ENCODE measurements at regions not wholly inside any gene's neighbourhood (a gene's known extent, or its start where the extent isn't known, plus 50 kb on each side); places are given as distances from the start of the nearest gene placed in this dataset.
"Not testable (repeated sequence)": the region's sequence is repeated elsewhere in the genome, so short reads cannot be mapped to it uniquely, and the experiment has no call there.

DNA sequence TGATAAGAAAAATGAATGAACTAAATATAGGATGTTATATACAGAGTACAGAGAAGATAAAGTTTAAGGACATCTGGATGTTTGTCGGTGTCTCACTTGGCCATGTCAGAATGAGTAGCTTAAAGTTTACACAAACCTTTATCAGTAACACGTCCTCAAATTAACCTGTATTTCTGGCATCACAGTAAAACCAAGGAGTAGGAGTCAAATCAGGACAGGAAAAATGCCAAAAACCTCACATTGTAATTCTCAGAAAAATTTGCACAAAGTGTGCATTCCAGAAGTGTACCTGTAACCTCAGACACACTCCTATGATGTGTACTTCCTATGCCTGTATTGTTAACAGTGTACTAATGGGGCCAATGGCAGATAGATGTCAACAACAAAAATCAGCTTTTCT, 139.3 kb downstream of the SMC2 start:
- Mint-ChIP-seq H3K27me3 (ENCODE audit: low read depth) (no peaks in the 10 kb centered on the region), H3K27ac (no peak overlapping the region), H3K36me3 (ENCODE audit: low read depth) (no peaks in the 10 kb centered on the region), H3K4me1 (no peaks in the 10 kb centered on the region), H3K4me3 (no peak overlapping the region), H3K9me3 (peaks cover 4% of the 10 kb centered on the region)
- TF ChIP-seq, protein P1, sequence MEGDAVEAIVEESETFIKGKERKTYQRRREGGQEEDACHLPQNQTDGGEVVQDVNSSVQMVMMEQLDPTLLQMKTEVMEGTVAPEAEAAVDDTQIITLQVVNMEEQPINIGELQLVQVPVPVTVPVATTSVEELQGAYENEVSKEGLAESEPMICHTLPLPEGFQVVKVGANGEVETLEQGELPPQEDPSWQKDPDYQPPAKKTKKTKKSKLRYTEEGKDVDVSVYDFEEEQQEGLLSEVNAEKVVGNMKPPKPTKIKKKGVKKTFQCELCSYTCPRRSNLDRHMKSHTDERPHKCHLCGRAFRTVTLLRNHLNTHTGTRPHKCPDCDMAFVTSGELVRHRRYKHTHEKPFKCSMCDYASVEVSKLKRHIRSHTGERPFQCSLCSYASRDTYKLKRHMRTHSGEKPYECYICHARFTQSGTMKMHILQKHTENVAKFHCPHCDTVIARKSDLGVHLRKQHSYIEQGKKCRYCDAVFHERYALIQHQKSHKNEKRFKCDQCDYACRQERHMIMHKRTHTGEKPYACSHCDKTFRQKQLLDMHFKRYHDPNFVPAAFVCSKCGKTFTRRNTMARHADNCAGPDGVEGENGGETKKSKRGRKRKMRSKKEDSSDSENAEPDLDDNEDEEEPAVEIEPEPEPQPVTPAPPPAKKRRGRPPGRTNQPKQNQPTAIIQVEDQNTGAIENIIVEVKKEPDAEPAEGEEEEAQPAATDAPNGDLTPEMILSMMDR (IDR thresholded peaks at IDR 0.05; ENCODE audit: unreplicated experiment in 3 of 3): no peak

DNA sequence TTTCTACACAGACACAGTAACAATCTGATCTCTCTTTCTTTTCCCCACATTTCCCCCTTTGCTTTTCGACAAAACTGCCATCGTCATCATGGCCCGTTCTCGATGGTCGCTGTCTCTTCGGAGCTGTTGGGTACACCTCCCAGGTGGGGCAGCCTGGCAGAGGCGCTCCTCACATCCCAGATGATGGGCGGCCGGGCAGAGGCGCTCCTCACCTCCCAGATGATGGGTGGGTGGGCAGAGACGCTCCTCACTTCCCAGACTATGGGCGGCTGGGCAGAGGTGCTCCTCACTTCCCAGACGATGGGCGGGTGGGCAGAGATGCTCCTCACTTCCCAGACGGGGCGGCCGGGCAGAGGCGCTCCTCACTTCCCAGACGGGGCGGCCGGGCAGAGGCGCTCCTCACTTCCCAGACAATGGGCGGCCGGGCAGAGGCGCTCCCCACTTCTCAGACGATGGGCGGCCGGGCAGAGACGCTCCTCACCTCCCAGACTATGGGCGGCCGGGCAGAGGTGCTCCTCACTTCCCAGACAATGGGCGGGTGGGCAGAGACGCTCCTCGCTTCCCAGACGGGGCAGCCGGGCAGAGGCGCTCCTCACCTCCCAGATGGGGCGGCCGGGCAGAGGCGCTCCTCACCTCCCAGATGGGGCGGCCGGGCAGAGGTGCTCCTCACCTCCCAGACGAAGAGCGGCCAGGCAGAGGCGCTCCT, 140.7 kb downstream of the SMC2 start:
- H3K36me3 Mint-ChIP-seq (ENCODE audit: low read depth); H3K4me3 Mint-ChIP-seq; H3K4me1 Mint-ChIP-seq; H3K27ac Mint-ChIP-seq; H3K27me3 Mint-ChIP-seq (ENCODE audit: low read depth); H3K9me3 Mint-ChIP-seq: not testable (repeated sequence)

DNA sequence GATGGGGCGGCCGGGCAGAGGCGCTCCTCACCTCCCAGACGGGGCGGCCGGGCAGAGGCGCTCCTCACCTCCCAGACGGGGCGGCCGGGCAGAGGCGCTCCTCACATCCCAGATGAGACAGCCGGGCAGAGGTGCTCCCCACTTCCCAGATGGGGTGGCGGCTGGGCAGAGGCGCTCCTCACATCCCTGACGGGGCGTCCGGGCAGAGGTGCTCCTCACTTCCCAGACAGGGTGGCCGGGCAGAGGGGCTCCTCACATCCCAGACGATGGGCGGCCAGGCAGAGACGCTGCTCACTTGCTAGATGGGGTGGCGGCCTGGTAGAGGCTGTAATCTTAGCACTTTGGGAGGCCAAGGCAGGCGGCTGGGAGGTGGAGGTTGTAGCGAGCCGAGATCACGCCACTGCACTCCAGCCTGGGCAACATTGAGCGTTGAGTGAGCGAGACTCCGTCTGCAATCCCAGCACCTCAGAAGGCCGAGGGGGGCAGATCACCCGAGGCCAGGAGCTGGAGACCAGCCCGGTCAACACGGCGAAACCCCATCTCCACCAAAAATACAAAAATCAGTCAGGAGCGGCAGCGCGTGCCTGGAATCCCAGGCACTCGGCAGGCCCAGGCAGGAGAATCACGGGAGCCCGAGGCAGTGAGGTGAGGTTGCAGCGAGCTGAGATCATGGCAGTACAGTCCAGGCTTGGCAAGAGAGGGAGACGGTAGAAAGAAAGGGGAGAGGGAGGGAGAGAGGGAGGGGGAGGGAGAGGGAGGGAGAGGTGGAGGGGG, 141.4 kb downstream of the SMC2 start:
- H3K36me3 Mint-ChIP-seq (ENCODE audit: low read depth); H3K27ac Mint-ChIP-seq; H3K27me3 Mint-ChIP-seq (ENCODE audit: low read depth); H3K4me3 Mint-ChIP-seq; H3K9me3 Mint-ChIP-seq; H3K4me1 Mint-ChIP-seq: not testable (repeated sequence)

- Mint-ChIP-seq H3K27me3 (ENCODE audit: low read depth) (no peaks in the 10 kb centered on the region), H3K27ac (no peak overlapping the region), H3K4me1 (no peaks in the 10 kb centered on the region), H3K9me3 (peaks cover 4% of the 10 kb centered on the region), H3K36me3 (ENCODE audit: low read depth) (no peaks in the 10 kb centered on the region), H3K4me3 (no peak overlapping the region)
- TF ChIP-seq, protein P1 (IDR thresholded peaks at IDR 0.05; ENCODE audit: unreplicated experiment in 3 of 3): no peak
Observed at GRCh38 chr9:104238668-104239067, 144.6 kb downstream of the SMC2 start.

DNA sequence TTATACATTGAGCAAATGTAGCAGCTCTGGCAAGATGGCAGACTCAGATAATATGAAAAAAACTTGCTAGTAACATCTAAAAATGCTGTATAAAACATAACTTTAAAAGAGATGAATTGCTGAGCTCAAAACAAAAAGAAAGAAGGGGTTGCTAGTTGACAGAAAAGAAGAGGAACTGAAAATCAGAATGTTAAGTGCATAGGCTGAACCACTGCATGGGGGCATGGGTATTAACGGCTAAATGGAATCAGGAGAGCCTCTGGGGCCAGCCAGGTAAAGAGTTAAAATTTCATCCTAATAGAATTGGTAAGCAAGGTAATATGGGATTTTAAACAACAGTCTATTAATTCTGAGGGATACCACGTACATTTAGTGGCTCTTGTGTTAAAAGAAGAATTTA, 146.8 kb downstream of the SMC2 start:
- no peaks in the 10 kb centered on the region for H3K9me3 Mint-ChIP-seq
- no peaks in the 10 kb centered on the region for H3K36me3 Mint-ChIP-seq (ENCODE audit: low read depth)
- H3K27me3 Mint-ChIP-seq (ENCODE audit: low read depth): no peaks in the 10 kb centered on the region
- no peak overlapping the region for H3K27ac Mint-ChIP-seq
- H3K4me1 Mint-ChIP-seq: no peaks in the 10 kb centered on the region
- TF ChIP-seq, protein P1 (IDR thresholded peaks at IDR 0.05; ENCODE audit: unreplicated experiment in 3 of 3): no peak
- no peak overlapping the region for H3K4me3 Mint-ChIP-seq

GRCh38 chr9:104245925-104246324, 151.8 kb downstream of the SMC2 start:
- TF ChIP-seq, protein P1 (IDR thresholded peaks at IDR 0.05; ENCODE audit: unreplicated experiment in 3 of 3): no peak
- Mint-ChIP-seq H3K4me3 (no peak overlapping the region), H3K27ac (no peak overlapping the region), H3K9me3 (no peaks in the 10 kb centered on the region), H3K27me3 (ENCODE audit: low read depth) (no peaks in the 10 kb centered on the region), H3K36me3 (ENCODE audit: low read depth) (no peaks in the 10 kb centered on the region), H3K4me1 (no peaks in the 10 kb centered on the region)
